GM21786 (cell line): ENCODE measurements at regions not wholly inside any gene's neighbourhood (a gene's known extent, or its start where the extent isn't known, plus 50 kb on each side); places are given as distances from the start of the nearest gene placed in this dataset.

Experiments
- ATAC-seq: cut with Tn5 transposase; IDR thresholded peaks from one replicate; pipeline ENCODE4 v1.9.1; 2021; ENCODE audit not compliant: unreplicated experiment

GRCh38 chr2:220916931-220917330 lies 655.2 kb downstream of the EPHA4 start:
- no peak for ATAC-seq

DNA sequence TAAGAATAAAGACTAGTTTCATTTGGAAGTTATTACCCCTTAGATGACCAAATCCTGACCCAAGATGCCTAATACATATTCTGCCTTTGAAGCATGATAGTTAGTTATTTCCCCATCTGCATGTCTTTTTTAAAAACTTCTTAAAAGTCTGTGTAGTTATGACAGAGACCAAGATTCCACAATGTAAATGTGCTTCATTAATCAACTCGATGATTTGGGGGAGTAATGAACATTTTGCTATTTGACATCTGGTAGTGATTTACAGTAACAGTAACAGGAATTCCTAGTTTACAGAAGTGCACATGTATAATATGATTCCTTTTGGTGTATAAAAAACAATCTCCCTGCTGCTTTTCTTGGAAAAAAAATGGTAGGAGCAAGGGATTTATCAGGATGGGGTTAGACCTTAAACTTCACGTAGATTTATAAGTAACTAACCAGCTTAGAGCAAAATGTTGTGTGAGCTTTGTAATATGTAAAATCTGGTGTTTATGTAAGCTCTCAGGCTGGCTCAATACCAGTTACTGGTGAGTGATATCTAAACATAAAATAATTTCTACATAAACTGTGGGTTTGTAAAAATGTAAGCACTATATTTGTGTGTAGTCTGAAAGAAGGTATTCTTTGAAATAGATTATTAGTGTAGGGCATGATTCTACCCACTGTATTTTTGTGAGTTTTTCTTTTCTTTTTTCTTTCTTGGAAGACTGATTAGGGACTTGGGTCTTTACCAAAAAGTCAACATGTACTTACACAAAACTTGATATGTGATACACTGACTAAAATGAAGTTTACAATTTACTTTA lies 641.6 kb downstream of the EPHA4 start:
- no peak for ATAC-seq

GRCh38 chr2:220931491-220931890 lies 640.6 kb downstream of the EPHA4 start:
- ATAC-seq = no peak

GRCh38 chr2:220932041-220932440 lies 640.1 kb downstream of the EPHA4 start:
- ATAC-seq = no peak

DNA sequence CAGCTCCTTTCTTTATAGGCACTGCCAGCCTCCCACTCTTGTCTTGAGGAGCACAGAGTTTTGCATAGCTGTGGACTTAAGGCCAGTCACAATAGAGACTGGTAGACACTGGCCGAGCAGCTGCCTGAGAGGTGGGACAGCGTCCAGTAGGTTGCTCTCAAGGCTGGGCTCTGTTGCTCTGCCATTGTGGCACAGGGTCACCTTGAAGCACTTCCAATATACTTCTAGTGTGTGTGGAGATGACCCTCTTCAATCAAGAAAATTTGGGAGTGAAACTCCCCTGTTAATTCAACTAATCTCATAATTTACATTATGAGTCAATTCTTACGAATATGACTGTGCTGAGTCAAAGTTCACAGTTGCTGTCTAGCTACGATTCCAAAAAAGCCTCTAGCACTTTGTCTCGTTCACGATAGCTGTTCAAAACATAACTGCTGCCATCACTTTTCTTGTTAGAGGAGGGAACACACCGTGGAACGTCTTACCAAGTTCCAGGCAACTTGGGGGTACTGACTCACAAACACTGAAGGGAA lies 636.2 kb downstream of the EPHA4 start:
- ATAC-seq = no peak

DNA sequence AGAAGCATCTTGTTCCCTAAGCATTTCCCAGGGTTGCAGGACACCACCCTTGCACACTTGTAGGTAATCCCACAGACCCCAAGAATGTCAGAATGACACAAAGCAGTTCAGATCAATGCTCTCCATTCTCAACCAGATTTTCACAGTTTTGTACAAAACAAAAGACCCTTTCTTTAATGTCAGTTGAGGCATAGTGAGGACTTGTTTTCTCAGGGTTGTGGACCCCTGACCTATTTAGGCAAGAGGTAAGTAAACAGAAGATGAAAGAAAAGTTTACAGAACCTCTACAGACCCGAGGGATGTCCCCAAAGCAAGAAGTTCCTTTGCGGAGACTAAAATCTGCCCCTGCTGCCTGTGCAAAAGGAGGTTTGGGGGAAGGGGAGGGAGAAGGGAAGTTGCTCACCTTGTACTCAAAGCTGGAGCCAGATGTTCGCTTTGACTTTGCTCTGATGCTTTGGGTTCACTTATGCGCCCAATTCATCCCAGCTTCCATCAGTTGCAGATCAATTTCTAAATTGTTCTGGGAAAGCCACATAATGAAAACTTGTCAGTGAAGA lies 635.4 kb downstream of the EPHA4 start:
- ATAC-seq = no peak

DNA sequence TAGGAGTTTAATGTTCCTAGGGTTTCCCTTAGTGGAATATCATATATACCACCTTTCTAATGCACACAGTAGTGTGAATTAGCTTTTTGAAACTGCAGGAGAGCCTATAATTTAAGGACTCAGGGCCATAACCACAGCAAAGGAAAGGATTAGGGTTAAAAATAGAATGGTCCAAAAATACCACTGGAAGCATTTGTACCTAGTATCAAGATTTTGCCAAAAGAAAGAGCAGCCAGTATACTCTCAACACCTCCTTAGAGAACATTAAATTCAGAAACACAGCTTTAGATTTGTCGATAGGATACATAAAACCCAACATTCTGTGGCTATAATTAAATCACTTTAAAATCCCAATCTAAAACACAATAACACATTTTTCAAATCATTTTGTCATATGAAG lies 634.9 kb downstream of the EPHA4 start:
- ATAC-seq = no peak

DNA sequence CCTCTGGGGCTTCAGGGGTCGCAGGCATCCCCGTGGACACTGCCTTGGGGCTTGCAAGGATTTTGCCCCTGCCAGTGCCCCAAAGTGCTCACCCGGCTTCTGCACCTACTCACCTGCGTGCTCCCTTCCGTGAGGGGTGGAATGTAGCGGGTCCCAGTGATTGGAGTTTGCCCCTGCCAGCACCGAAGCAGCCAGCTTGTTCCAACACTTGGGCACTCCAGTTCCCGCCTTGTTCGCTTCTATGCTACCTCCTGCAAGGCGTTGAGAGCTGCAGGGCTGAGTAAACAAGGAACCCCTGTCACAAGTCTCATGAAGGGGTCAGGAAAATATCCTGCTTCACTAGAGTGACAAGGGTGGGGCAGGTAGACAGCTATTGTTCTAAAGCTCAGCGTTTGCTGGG lies 631.5 kb downstream of the EPHA4 start:
- ATAC-seq = no peak

GRCh38 chr2:220941683-220942082 lies 630.4 kb downstream of the EPHA4 start:
- ATAC-seq = no peak

DNA sequence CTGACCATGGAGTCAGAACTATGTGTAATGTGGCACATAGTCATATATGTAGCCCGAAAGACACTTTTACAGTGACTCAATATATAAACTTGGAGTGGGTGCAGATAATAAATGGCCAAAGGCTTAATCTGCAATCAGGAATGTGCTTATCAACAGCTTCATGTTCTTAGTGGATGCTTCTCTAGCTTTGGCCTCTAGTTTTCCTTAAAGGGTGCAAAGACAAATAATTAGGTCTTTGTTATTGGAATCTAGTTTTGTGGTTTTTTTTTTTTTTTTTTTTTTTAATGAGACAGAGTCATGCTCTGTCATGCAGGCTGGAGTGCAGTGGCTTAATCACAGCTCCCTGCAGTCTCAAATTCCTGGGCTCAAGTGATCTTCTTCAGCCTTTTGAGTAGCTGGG lies 625.6 kb downstream of the EPHA4 start:
- ATAC-seq = no peak

DNA sequence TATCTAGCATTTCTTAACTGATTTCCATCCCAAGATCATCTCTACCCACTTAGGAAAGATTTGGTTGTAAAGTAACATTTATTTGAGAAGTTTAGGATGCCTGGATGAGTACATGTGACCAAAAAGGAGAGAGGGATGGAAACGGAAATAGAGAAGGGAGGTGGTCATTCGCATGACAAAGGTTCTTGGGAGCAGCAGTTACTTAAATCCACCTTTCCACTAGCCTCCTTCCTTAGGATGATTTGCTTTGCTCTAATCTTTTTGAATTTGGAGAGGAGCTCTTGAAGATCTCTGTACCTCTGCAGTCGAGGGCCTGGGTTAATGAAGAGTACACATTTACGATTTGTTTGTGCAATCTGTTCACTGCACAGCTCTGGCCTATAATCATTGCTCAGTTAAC lies 623.5 kb downstream of the EPHA4 start:
- ATAC-seq = no peak

DNA sequence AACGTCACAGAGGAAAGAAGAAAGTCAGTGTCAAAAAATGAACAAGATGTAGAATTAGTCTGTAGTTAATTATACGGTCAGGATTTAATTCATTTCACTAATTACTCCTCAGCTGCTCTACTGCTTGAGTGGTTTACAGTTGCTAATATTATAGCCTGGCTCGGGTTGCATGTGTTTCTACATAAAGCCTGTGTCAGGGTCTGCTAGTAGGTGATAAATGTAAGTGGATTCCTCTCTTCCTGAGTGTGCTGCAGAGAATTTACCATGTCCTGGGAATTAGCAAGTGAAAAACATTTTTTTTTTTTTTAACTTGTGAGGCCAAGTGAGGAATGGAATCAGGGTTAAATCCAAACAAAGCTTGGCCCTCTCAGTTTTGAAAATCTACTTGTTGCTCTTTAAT lies 622.6 kb downstream of the EPHA4 start:
- no peak for ATAC-seq

DNA sequence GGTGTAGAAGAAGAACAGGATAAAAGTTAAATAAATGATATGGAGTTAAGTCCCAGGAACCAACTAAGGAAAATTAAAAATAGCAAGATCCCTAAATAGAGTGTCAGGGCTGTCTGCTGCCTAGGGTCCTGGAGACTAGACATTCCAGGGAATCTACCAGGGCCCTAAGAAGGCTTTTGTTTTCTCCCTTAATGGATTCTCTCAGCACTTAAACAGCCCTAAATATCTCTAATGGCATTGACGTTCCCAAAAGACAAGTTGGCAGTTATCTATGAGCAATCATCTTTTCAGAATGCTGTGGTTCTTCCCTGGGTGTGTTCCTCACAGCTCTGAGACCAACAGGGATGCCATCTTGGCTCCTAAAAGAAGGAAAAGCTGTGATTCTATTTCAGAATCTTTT lies 616.3 kb downstream of the EPHA4 start:
- ATAC-seq = no peak

- ATAC-seq = no peak
Measured at GRCh38 chr2:220956429-220956828, 615.7 kb downstream of the EPHA4 start.

DNA sequence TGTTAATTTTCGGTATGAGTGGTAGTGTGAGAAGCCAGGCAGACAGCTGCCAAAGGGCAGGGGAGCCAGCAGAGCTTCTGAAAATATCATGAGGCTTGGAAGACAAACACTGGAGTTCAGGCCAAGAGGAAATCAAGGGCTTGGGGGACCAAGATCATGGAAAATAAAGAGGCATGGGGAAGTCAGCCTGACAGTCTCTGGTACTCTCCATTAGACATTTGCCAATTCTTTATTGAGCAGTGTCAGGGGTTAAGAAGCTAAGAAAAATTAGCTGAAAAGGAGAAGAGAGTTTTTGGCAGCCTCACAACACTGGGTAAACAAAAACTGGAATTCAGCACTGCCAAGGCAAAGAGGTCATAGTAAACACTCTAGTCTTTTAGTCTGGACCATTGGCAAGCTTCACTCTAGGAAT lies 612.7 kb downstream of the EPHA4 start:
- ATAC-seq = no peak

DNA sequence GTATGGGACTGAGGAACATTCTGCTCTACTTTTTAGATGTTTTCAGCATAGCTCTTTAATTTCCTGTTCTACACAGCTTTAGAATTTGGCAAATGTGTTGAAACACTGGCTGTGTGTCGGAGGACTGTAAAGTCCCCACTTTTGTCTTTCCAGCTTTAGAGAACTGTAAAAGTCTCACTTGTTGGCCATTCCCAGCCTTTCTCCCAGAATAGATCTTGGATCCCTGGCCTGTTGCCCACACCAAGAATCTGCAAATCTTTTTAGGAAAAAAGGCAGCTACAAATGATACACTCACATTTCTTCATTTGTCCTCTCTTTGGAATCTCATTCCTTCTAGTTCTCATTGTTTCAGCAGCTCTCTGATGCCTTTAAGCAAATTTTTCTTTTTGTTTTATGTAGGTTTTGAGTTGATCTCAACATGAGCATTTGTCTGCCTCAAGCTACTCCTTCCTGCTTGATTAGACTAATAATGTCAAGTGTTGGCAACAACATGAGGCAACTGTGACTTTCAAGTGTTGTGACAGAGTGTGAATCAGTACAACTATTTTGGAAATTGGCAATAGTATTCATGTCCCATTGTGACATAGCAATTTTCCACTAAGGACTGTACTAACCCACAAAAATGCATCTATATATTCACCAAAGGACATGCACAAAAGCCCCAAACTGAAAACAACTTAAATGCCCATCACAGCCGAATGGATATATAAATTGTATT lies 610.8 kb downstream of the EPHA4 start:
- no peak for ATAC-seq

GRCh38 chr2:220962556-220962955 lies 609.5 kb downstream of the EPHA4 start:
- no peak for ATAC-seq

DNA sequence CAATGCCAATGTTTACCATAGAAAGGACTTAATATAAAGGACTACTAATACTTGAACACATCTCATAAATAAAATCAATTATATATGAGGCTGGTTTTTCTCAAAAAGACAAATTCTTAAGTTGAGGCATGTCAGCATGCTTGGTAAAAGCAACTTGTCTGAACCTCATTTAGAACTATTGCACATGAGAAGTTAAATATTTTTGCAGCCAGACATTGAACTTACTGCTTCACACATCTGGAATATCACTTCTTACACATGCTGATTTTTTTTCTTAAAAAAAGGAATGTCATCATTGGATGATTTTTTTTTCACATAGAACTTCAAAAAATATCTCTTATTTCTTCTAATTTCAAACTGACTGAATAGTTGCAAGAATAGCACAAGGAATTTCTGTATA lies 609.0 kb downstream of the EPHA4 start:
- ATAC-seq = no peak

DNA sequence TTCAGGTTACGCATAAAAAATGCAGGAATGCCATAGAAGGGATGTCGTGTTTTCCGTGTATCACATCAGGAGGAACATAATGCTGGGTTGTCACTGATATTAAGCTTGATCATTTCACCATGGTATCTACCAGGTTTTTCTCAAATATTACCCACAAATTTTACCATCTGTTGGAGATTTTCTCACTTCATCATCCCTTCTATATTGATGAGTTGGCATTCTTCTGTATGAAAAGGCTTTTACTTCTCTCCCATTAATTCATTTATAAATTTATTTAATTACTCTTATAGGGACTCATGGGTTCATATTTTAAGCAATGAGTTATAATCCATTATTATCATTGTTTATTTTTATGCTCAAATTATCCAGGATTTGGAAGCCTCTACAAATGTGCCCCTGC lies 608.2 kb downstream of the EPHA4 start:
- no peak for ATAC-seq

DNA sequence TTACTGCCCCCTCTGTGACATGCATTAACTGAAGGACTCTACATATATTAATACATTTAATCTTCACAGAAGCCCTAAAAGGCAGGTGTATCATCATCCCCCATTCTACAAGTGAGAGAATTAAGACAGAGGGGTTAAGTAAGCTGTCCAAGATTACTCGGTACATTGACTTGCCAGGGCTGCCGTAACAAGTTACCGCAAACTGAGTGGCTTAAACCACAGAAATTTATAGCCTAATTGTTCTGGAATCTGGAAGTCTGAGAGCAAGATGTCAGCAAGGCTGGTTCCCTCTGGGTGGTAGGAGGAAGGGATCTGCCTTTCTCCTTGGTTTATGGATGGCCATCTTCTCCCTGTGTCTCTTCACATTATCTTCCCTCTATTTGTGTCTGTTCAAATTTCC lies 605.5 kb downstream of the EPHA4 start:
- no peak for ATAC-seq

- no peak for ATAC-seq
Measured at GRCh38 chr2:220969348-220969747, 602.8 kb downstream of the EPHA4 start.
